Prostate gland (tissue), 1 donor: ENCODE measurements at regions not wholly inside any gene's neighbourhood (a gene's known extent, or its start where the extent isn't known, plus 50 kb on each side); places are given as distances from the start of the nearest gene placed in this dataset.

Source experiments
- POLR2A ChIP-seq: fragments of 450-650 bp; IDR thresholded peaks from one replicate; pipeline ENCODE4 v1.6.1; 2016; ENCODE audit warnings: antibody characterized with exemption, mild to moderate bottlenecking
- POLR2AphosphoS5 ChIP-seq: sonication (generic); formaldehyde crosslinking; IDR thresholded peaks from one replicate; pipeline ENCODE4 v1.6.1; 2017; ENCODE audit warnings: antibody characterized with exemption

DNA sequence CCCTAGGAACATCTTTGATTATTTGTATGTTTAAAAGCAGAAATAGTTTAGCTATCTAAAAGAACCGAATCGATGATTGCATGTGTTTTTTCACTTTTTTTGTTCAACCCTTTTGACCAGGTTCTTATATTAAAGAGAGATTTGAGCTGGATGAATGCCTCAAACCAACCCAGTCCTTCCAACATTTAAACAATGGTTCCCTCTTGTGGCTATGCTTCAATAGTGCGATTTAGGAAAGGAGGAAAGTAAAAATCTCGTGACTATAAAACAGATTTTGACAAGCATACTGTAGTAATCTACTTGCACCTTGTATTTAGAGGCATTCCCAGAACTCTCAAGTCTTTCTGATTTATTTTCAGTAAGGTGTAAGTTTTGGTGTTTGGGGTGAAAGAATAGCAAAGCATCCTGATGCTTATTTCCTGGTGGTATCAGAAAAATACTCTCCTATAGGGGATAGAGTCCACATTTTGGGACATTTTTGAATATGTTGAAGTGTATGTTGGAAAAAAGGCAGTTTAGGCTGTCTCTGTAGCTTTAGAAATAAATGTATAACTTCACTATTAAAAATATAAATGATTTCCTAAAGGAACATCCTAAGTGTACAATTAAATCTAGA, 159.6 kb upstream of the KCNH8 start:
- TF ChIP-seq POLR2AphosphoS5 (no peak), POLR2A (no peak)
